T47D (cell line): ENCODE measurements at regions not wholly inside any gene's neighbourhood (a gene's known extent, or its start where the extent isn't known, plus 50 kb on each side); places are given as distances from the start of the nearest gene placed in this dataset.
A peak's percentile ranks its signal among the peaks of the same experiment; 100 is the strongest.

Experiments
- DNase-seq, 2 experiments: peaks; one replicate each; pipeline versions ENCODE4 v3.0.0 to v3.0.0-alpha.2; 2011 to 2012; ENCODE audit warnings: low read depth in 1 of 2, low spot score in 1 of 2
- JUND ChIP-seq: IDR thresholded peaks from 2 replicates; pipeline ENCODE4 v1.6.1; 2012; ENCODE audit warnings: low read depth
- in situ Hi-C: cut with HindIII; loops from 2 replicates; pipeline ENCODE4 v1.10.0; 2016; ENCODE audit warnings: low sequenced_read_pairs, low pct_unique_long_range_greater_than_20kb

GRCh38 chr13:73274147-73274546 lies 215.3 kb downstream of the KLF5 start:
- in situ Hi-C loops = no loop called here
- TF ChIP-seq JUND = no peak
- DNase-seq = no peak

GRCh38 chr13:73273745-73274144 lies 214.9 kb downstream of the KLF5 start:
- in situ Hi-C loops = no loop called here
- TF ChIP-seq JUND = no peak
- DNase-seq = no peak

- TF ChIP-seq JUND = no peak
- DNase-seq = no peak
- in situ Hi-C loops = no loop called here
Observed at GRCh38 chr13:73273276-73273675, 214.5 kb downstream of the KLF5 start.

GRCh38 chr13:73272831-73273230 lies 214.0 kb downstream of the KLF5 start:
- no peak for TF ChIP-seq JUND
- in situ Hi-C loops = no loop called here
- DNase-seq = no peak

GRCh38 chr13:73268306-73268705 lies 209.5 kb downstream of the KLF5 start:
- no peak for TF ChIP-seq JUND
- in situ Hi-C loops = no loop called here
- DNase-seq = no peak

GRCh38 chr13:73266640-73267180 lies 207.9 kb downstream of the KLF5 start:
- TF ChIP-seq JUND = no peak
- in situ Hi-C loops = no loop called here
- no peak for DNase-seq

GRCh38 chr13:73262862-73263627 lies 204.2 kb downstream of the KLF5 start:
- in situ Hi-C loops = no loop called here
- DNase-seq = no peak
- TF ChIP-seq JUND = no peak

- no peak for DNase-seq
Observed at GRCh38 chr13:73261739-73262216, 203.0 kb downstream of the KLF5 start.

GRCh38 chr13:73259061-73260017 lies 200.5 kb downstream of the KLF5 start:
- peak in 1 of 2 experiments; percentile 65 for DNase-seq
- in situ Hi-C loops = no loop called here
- no peak for TF ChIP-seq JUND

More at GRCh38 chr13:73261739-73262216, 203.0 kb downstream of the KLF5 start:
- TF ChIP-seq JUND = no peak
- in situ Hi-C loops = no loop called here

GRCh38 chr13:73258406-73258805 lies 199.6 kb downstream of the KLF5 start:
- TF ChIP-seq JUND = no peak
- no peak for DNase-seq
- in situ Hi-C loops = no loop called here

GRCh38 chr13:73254827-73255226 lies 196.0 kb downstream of the KLF5 start:
- no peak for DNase-seq
- TF ChIP-seq JUND = no peak
- in situ Hi-C loops = no loop called here

GRCh38 chr13:73251626-73252265 lies 192.9 kb downstream of the KLF5 start:
- TF ChIP-seq JUND = no peak
- DNase-seq = no peak
- in situ Hi-C loops = no loop called here

GRCh38 chr13:73250061-73250460 lies 191.3 kb downstream of the KLF5 start:
- DNase-seq = no peak
- in situ Hi-C loops = no loop called here
- no peak for TF ChIP-seq JUND
